Thymus (tissue), 11 donors: ENCODE measurements at regions not wholly inside any gene's neighbourhood (a gene's known extent, or its start where the extent isn't known, plus 50 kb on each side); places are given as distances from the start of the nearest gene placed in this dataset.

Source experiments
- DNase-seq, 9 donors: peaks; one replicate each; pipeline ENCODE4 v3.0.0-alpha.2; 2013; ENCODE audit warnings: low spot score in 9 of 9, low read depth in 6 of 9, missing footprints in 1 of 9
- H3K27ac ChIP-seq, 2 donors: one replicate each; pipeline ENCODE4 v1.5.1; 2013; ENCODE audit warnings: control low read depth in 1 of 2, low read depth in 1 of 2, low read length in 1 of 2, mild to moderate bottlenecking in 1 of 2, moderate library complexity in 1 of 2
- H3K27me3 ChIP-seq, 2 donors: one replicate each; pipeline ENCODE4 v1.5.1; 2013; ENCODE audit warnings: low read length in 1 of 2; ENCODE audit not compliant: control insufficient read depth in 2 of 2, insufficient read depth in 1 of 2
- H3K36me3 ChIP-seq, 2 donors: one replicate each; pipeline ENCODE4 v1.5.1; 2013; ENCODE audit warnings: low read length in 1 of 2, mild to moderate bottlenecking in 1 of 2, moderate library complexity in 1 of 2; ENCODE audit not compliant: control insufficient read depth in 2 of 2, insufficient read depth in 2 of 2
- H3K4me1 ChIP-seq, 2 donors: one replicate each; pipeline ENCODE4 v1.5.1; 2013; ENCODE audit warnings: low read length in 2 of 2; ENCODE audit not compliant: control insufficient read depth in 2 of 2, insufficient read depth in 2 of 2
- H3K4me3 ChIP-seq, 2 donors: one replicate each; pipeline ENCODE4 v1.5.1; 2013; ENCODE audit warnings: low read length in 2 of 2, control low read depth in 1 of 2, mild to moderate bottlenecking in 1 of 2
- H3K9me3 ChIP-seq, 2 donors: one replicate each; pipeline ENCODE4 v1.5.1; 2013; ENCODE audit warnings: low read length in 1 of 2, mild to moderate bottlenecking in 1 of 2; ENCODE audit not compliant: control insufficient read depth in 2 of 2, insufficient read depth in 1 of 2
- whole genome bisulfite sequencing: extraction: QIAGEN DNeasy Blood & Tissue Kit; methylation state at CpG from one replicate; pipeline ENCODE4 v1.1.7; 2013; 5-methylcytosine and 5-hydroxymethylcytosine counted together
- donor health status: healthy.

DNA sequence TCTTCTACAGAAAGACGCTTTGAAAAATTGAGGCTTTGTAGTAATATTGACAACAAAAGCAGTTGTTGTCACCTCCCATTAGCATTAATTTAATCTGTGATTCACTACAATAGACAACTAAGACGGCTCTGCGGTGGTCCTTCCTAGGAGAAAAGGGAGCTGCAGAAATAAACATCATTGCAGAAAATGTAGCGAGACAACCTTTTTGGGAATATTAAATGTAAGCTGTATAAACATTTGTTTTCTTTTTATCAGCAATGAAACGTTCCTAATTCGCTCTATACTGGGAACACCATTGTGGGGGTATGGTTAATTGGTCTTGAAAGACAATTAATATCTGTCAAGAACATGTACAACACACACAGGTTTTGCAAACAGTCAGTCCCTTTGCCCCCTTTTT lies 583.3 kb upstream of the TENM3 start:
- H3K9me3 ChIP-seq, result peaks cover 0 to 6% of the 10 kb centered on the region in 2 donors
- WGBS, result 84% methylated on average over 6 of the region's 6 CpGs
- no peaks in the 10 kb centered on the region for H3K36me3 ChIP-seq
- no peaks in the 10 kb centered on the region for H3K4me1 ChIP-seq
- DNase-seq, result no peak
- no peak overlapping the region for H3K4me3 ChIP-seq
- no peak overlapping the region for H3K27ac ChIP-seq
- no peaks in the 10 kb centered on the region for H3K27me3 ChIP-seq

DNA sequence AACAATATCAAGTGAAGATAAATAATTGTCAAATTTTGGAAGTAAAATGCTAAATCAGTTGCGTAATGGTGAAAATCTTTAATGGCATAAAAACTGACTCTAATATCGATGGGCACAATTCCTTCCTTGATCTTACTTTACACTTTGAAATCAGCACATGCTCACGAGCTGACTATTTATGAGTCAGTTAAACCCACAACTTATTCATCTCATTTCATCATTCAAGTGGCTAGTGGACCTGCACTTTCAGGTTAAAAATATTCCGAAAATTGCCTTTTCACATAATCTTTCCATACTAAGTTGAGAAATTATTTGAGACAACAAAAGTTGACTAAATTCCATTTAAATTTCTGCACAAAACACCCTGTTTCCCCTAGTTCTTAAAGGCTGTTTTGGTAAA lies 582.1 kb upstream of the TENM3 start:
- Histone ChIP-seq H3K9me3 (peaks cover 0 to 4% of the 10 kb centered on the region in 2 donors), H3K36me3 (no peaks in the 10 kb centered on the region)
- WGBS, result 93% methylated on average over 4 of the region's 4 CpGs

DNA sequence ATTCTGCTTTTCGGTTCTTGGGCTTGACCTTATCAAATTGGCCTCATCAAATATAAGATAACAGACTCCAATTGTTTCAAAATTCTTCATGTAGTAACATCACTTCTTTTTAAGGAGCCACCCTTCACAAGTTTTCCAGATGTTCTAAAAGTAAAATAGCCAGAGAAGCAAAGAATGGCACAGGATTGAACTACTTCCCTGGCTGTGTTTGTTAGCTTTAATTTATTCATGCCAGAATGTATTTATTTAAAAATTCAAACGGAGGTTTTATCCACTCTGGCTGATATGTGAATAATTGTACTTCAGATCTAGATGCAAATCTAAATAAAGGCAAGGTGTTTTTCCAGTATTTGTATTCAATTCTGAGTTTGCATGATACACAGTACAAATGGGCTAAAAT lies 581.3 kb upstream of the TENM3 start:
- H3K9me3 ChIP-seq, result no peaks in the 10 kb centered on the region
- H3K27ac ChIP-seq, result no peak overlapping the region
- H3K27me3 ChIP-seq, result no peaks in the 10 kb centered on the region
- H3K36me3 ChIP-seq, result no peaks in the 10 kb centered on the region
- WGBS, result 61% methylated on average over 2 of the region's 2 CpGs
- no peaks in the 10 kb centered on the region for H3K4me1 ChIP-seq
- no peak for DNase-seq
- H3K4me3 ChIP-seq, result no peak overlapping the region

More for the DNA sequence above, 582.1 kb upstream of the TENM3 start:
- DNase-seq, result no peak
- Histone ChIP-seq H3K27ac (no peak overlapping the region), H3K4me3 (no peak overlapping the region), H3K4me1 (no peaks in the 10 kb centered on the region), H3K27me3 (no peaks in the 10 kb centered on the region)

DNA sequence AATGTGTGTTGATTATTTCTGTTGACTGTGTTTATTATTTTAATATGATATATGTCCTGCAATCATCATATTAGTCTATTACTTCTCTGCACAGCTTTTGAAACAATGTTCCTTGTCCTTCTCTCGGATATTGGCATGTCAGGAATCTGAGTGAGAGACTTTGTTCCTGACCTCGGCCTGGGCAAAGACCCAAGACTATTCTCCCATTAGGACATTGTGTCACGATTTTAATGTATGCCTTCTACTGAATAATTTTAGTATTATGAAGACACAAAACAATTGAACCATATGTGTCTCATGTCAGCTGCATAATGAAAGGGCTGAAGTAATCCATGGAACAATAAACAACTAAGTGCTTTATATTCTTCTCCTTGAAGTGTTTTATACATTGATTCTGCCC lies 580.8 kb upstream of the TENM3 start:
- Histone ChIP-seq H3K27ac (no peak overlapping the region), H3K4me3 (no peak overlapping the region), H3K36me3 (no peaks in the 10 kb centered on the region), H3K4me1 (no peaks in the 10 kb centered on the region), H3K27me3 (no peaks in the 10 kb centered on the region), H3K9me3 (no peaks in the 10 kb centered on the region)
- no peak for DNase-seq
- WGBS, result 82% methylated on average over 3 of the region's 3 CpGs

DNA sequence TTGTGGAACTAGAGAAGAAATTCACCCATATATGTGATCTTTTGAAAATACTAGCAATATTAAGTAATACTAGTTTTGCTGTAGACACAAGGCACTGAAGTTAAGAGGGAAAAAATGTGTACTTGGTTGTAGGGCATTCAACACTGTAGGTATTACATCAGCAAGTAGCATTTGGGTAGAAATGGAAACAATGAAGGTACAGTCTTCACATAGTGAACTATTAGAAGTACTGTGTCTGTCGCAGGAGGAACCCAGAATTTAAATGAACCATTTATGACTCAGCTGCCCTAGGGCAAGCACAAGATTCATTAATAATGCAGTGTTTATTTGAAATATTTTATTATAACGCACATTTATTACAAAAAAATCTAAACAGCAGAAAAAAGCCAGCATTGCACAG lies 572.7 kb upstream of the TENM3 start:
- WGBS, result 98% methylated on average over 2 of the region's 2 CpGs
- Histone ChIP-seq H3K27me3 (no peaks in the 10 kb centered on the region), H3K4me1 (no peaks in the 10 kb centered on the region), H3K36me3 (no peaks in the 10 kb centered on the region), H3K4me3 (no peak overlapping the region), H3K9me3 (no peaks in the 10 kb centered on the region), H3K27ac (no peak overlapping the region)
- DNase-seq, result no peak

DNA sequence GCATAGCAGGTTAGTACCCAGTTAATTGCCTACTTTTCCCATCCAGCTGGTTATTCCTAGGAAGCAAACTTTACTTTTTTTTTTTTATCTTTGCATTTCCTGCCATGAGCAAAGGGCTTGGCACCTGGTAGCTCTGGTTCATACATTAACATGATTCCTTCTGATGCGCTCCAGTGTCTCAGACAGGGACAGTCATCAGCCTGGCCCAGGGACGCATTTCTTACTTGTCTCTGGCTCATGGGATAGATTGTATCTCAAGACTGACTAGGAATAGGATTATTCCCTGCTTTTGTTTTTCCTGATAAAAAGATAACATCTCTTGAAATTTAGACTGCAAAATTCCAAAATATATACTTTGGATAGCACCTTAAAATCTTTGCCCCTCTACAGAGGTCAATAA lies 571.5 kb upstream of the TENM3 start:
- 94% methylated on average over 2 of the region's 2 CpGs for WGBS

DNA sequence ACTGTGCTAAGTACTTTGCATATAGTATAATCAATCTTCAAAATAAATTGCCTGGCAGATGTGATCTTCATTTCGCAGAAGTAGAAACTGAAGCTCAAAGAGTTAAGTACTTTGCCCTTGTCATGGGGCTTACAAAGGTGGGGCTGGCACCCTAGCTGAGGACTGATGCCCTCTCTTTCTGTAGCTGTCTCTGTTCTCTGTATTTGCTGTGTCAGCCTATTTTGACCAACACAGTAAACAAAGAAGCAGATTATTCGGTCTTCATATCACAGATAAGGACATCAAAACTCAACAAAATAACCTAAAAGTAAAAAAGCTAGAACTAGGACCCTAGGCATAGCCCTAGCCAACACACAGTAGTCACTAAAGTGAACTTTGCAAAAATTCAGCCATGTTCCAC lies 570.5 kb upstream of the TENM3 start:
- Histone ChIP-seq H3K36me3 (no peaks in the 10 kb centered on the region), H3K4me1 (no peaks in the 10 kb centered on the region), H3K27ac (no peak overlapping the region), H3K27me3 (no peaks in the 10 kb centered on the region), H3K4me3 (no peak overlapping the region), H3K9me3 (no peaks in the 10 kb centered on the region)
- WGBS, result 94% methylated on average over 2 of the region's 2 CpGs
- DNase-seq, result no peak

More for the DNA sequence above, 571.5 kb upstream of the TENM3 start:
- no peak overlapping the region for H3K27ac ChIP-seq
- no peaks in the 10 kb centered on the region for H3K9me3 ChIP-seq
- no peak overlapping the region for H3K4me3 ChIP-seq
- no peaks in the 10 kb centered on the region for H3K36me3 ChIP-seq
- no peak for DNase-seq
- no peaks in the 10 kb centered on the region for H3K4me1 ChIP-seq
- no peaks in the 10 kb centered on the region for H3K27me3 ChIP-seq

DNA sequence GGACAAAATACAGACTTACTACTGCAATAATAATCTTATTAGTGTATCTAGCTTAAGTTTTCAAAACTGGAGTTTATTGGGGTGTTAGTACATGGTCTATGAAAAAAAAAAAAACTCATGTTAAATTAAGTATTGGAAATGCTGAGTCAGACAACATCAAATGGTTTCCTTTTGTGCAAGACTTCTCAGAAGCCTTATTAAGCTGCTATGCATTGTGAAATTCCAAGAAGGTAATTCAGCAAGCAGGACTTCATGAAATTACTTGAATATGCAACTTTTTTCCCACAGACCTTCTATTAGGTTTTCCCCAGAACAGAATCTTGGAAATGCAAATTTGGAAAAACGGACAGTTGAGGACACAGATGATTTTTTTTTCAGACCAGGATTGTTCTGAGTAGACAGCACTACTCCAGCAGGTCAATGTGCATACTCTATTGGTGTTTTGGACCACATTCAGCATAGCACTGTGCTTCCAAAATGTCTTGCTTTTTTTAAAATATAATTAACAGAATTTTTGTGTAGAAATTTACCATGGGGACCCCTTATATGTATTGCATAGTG lies 568.8 kb upstream of the TENM3 start:
- WGBS, result 69% methylated on average over 1 of the region's 1 CpG
- H3K36me3 ChIP-seq, result no peaks in the 10 kb centered on the region
- no peak for DNase-seq
- H3K27ac ChIP-seq, result no peak overlapping the region
- no peak overlapping the region for H3K4me3 ChIP-seq
- no peaks in the 10 kb centered on the region for H3K9me3 ChIP-seq
- no peaks in the 10 kb centered on the region for H3K27me3 ChIP-seq
- no peaks in the 10 kb centered on the region for H3K4me1 ChIP-seq

DNA sequence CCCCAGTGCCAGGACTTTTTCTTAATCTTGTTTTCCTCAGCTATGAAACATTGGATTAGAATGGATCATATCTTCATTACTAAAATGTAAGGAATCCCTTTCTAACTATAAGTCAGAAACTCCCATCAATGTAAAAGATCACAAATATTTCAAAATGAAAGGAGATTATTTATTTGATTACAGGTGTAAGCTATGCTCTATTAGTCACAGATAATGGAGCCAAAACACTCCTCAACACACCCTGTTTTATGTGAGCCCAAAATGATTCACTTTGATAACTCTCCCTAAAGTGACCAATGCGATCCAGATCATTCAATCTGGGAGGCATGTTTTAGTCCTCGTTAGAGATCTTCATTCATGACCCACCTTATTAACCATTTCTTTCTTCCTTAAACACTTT lies 566.7 kb upstream of the TENM3 start:
- 49% methylated on average over 2 of the region's 2 CpGs for WGBS
- no peak for DNase-seq

DNA sequence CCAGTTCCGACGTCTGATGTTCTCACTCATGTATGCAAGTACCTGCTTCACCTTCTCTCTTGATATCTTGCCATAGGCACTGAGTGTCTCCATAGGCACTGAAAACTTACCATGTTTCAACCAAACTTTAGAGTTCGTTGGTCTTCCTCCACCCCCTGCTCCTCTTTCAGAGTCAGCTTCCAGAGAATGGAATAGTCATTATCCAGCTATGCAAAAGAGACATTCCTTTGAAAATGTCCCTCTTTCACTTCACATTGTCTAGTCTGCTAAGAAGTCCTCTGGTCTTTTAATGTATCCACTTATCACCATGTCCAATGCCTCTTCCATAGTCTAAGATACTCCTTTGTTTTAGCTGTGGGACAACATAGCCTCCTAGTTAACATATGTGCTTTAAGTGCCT lies 566.0 kb upstream of the TENM3 start:
- 91% methylated on average over 3 of the region's 3 CpGs for WGBS

More for the DNA sequence above, 566.7 kb upstream of the TENM3 start:
- Histone ChIP-seq H3K27me3 (no peaks in the 10 kb centered on the region), H3K27ac (no peak overlapping the region), H3K4me1 (no peaks in the 10 kb centered on the region), H3K9me3 (no peaks in the 10 kb centered on the region), H3K36me3 (no peaks in the 10 kb centered on the region), H3K4me3 (no peak overlapping the region)

More for the DNA sequence above, 566.0 kb upstream of the TENM3 start:
- Histone ChIP-seq H3K36me3 (no peaks in the 10 kb centered on the region), H3K4me1 (no peaks in the 10 kb centered on the region), H3K27me3 (no peaks in the 10 kb centered on the region), H3K4me3 (no peak overlapping the region), H3K9me3 (no peaks in the 10 kb centered on the region), H3K27ac (no peak overlapping the region)
- DNase-seq, result no peak
